ENCODE measurements at regions not wholly inside any gene's neighbourhood (a gene's known extent, or its start where the extent isn't known, plus 50 kb on each side); places are given as distances from the start of the nearest gene placed in this dataset.

DNA sequence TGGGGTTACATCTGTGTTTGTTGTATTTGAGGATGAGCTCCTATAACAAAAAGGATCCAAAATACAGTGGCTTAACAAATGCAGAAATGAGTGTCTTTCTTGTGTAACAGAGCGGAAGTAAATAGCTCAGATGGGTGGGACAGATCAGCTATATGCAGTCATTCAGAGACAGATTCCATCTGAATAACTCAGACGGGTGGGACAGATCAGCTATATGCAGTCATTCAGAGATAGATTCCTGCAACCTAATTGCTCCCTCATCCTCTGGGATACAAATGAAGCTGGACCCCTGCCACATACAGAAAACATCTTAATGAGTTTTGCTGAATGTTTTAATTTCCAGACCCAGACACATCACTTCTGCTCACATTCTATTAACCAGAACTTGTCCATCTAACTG is 332.3 kb downstream of the BCKDHB start:
- TF ChIP-seq, protein P1, sequence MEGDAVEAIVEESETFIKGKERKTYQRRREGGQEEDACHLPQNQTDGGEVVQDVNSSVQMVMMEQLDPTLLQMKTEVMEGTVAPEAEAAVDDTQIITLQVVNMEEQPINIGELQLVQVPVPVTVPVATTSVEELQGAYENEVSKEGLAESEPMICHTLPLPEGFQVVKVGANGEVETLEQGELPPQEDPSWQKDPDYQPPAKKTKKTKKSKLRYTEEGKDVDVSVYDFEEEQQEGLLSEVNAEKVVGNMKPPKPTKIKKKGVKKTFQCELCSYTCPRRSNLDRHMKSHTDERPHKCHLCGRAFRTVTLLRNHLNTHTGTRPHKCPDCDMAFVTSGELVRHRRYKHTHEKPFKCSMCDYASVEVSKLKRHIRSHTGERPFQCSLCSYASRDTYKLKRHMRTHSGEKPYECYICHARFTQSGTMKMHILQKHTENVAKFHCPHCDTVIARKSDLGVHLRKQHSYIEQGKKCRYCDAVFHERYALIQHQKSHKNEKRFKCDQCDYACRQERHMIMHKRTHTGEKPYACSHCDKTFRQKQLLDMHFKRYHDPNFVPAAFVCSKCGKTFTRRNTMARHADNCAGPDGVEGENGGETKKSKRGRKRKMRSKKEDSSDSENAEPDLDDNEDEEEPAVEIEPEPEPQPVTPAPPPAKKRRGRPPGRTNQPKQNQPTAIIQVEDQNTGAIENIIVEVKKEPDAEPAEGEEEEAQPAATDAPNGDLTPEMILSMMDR (IDR thresholded peaks at IDR 0.05): no peak
- no peak for TF ChIP-seq POLR2A (IDR thresholded peaks at IDR 0.05)

Measured in prostate gland (tissue), 2 donors.